ENCODE measurements at regions not wholly inside any gene's neighbourhood (a gene's known extent, or its start where the extent isn't known, plus 50 kb on each side); places are given as distances from the start of the nearest gene placed in this dataset.
"Not testable (repeated sequence)": the region's sequence is repeated elsewhere in the genome, so short reads cannot be mapped to it uniquely, and the experiment has no call there.

DNA sequence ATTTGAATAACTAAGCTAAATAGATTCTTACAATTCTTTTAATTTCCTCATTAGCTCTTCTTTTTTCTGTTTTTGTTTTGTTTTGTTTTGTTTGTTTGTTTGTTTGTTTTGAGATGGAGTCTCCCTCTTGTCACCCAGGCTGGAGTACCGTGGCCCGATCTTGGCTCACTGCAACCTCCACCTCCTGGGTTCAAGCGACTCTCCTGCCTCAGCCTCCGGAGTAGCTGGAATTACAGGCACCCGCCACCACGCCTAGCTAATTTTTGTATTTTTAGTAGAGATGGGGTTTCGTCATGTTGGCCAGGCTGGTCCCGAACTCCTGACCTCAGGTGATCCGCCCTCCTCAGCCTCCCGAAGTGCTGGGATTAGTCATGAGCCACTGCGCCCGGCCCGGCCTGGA is 70.7 kb upstream of the ZNF658 start:
- H3K27ac Mint-ChIP-seq, H3K36me3 Mint-ChIP-seq, H3K4me3 Mint-ChIP-seq, H3K4me1 Mint-ChIP-seq, ATAC-seq, H3K27me3 Mint-ChIP-seq, POLR2A ChIA-PET, H3K9me3 Mint-ChIP-seq: not testable (repeated sequence)
- peak in 1 of 10 donors; percentile 60 for DNase-seq

DNA sequence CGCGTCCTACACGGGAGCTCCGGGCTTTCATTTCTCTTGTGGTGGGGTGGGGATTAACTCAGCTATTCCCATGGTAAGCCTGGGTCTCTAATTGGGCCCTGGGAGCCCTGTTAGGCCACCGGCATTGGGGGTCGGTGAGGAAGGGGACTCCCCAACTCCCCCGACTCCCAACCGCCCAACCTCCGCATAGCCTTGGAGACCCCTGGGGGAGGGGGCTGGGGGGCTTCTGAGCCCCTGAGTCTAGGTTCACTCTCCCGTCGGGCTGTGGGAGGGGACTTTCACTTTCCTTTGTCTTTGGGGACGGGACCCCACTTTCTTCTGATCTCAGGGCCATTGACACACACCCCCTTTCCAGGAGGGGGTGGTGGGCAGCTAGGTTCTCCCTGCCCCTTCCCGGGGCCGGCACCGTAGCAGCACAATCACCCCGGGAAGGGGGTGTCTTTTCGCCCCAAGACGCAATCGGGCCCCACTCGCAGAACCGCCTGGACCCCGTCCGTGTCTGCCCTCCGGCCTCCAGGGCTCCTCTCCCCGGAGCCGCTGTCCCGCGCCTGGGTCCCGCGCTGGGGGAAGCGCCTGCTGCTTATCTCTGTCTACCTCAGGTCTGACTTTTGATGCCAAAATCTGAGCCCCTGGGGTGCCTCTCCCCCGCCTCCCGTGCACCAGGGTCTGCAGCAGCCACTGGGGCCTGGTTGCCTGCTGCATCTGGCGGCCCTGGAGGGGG is 69.6 kb upstream of the ZNF658 start:
- H3K9me3 Mint-ChIP-seq, ATAC-seq, H3K4me3 Mint-ChIP-seq, H3K27ac Mint-ChIP-seq, H3K4me1 Mint-ChIP-seq, POLR2A ChIA-PET, DNase-seq, H3K36me3 Mint-ChIP-seq, H3K27me3 Mint-ChIP-seq: not testable (repeated sequence)

DNA sequence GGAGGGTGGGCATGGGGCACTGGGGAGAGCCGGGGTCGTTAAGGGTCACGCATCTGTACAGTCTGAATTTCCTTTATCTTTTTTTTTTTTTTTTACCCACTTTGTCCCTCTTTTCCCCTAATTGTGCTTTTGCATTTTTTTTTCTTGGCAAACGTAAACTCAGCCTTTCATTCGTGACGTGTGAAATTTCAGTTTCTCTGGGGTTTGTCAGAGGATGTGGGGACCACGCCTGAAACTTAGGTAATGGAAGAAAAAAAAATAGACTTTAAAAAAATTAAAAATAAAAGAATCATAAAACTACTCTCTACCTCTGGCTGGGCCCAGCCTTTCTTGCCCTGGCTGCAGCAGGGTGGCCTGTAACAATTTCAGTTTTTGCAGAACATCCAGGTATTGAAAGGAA is 68.3 kb upstream of the ZNF658 start:
- H3K9me3 Mint-ChIP-seq, H3K4me1 Mint-ChIP-seq, H3K27me3 Mint-ChIP-seq, H3K27ac Mint-ChIP-seq, H3K36me3 Mint-ChIP-seq, DNase-seq, POLR2A ChIA-PET, H3K4me3 Mint-ChIP-seq, ATAC-seq: not testable (repeated sequence)

GRCh38 chr9:66837242-66837937 is 63.1 kb upstream of the ZNF658 start:
- H3K9me3 Mint-ChIP-seq, H3K27ac Mint-ChIP-seq, ATAC-seq, H3K4me1 Mint-ChIP-seq, H3K27me3 Mint-ChIP-seq, POLR2A ChIA-PET, H3K4me3 Mint-ChIP-seq, DNase-seq, H3K36me3 Mint-ChIP-seq: not testable (repeated sequence)

Data from naive thymus-derived CD8-positive, alpha-beta T cell (primary cell).